ENCODE measurements at regions not wholly inside any gene's neighbourhood (a gene's known extent, or its start where the extent isn't known, plus 50 kb on each side); places are given as distances from the start of the nearest gene placed in this dataset.

DNA sequence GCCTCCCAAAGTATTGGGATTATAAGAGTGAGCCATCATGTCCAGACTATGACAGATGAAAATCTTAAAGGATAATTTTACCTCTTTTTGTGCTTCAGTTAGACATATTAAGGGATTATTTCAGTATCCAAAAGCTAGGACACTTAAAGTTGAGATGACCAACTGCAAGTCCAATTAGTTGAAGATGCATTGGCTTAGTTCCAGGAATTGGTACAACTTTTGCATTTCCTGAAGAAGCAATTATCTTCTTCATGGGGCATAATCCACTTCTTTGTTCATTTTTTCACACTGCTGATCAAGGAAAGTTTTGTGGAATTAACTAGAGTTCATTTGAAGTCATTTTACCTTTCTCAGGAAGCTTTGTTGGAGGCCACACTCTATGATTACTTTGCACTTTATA is 72.0 kb upstream of the HECW1 start (continued):
- TF ChIP-seq KDM4A (IDR thresholded peaks at IDR 0.05; ENCODE audit: low read depth, low read length, severe bottlenecking) = no peak
- TF ChIP-seq SIRT6 (IDR thresholded peaks at IDR 0.05; ENCODE audit: low read length) = no peak
- no peak for TF ChIP-seq KDM5A (IDR thresholded peaks at IDR 0.05; ENCODE audit: low read length)

Data from H1 (cell line).